ENCODE measurements at regions not wholly inside any gene's neighbourhood (a gene's known extent, or its start where the extent isn't known, plus 50 kb on each side); places are given as distances from the start of the nearest gene placed in this dataset.
"Not testable (repeated sequence)": the region's sequence is repeated elsewhere in the genome, so short reads cannot be mapped to it uniquely, and the experiment has no call there.

GRCh38 chr6:169005166-169005565 lies 248.5 kb downstream of the THBS2 start:
- no peak for DNase-seq

GRCh38 chr6:169000022-169000421 lies 253.6 kb downstream of the THBS2 start:
- DNase-seq: no peak

GRCh38 chr6:168999392-168999791 lies 254.3 kb downstream of the THBS2 start:
- DNase-seq: no peak

GRCh38 chr6:168996356-168996625 lies 257.4 kb downstream of the THBS2 start:
- no peak for DNase-seq

- no peak for DNase-seq
Observed at GRCh38 chr6:168995526-168996355, 257.9 kb downstream of the THBS2 start.

GRCh38 chr6:168994956-168995355 lies 258.7 kb downstream of the THBS2 start:
- DNase-seq: no peak

- DNase-seq: peak; percentile 15
Observed at GRCh38 chr6:168992446-168993144, 261.1 kb downstream of the THBS2 start.

GRCh38 chr6:168991695-168992094 lies 262.0 kb downstream of the THBS2 start:
- not testable (repeated sequence) for DNase-seq

- no peak for DNase-seq
Observed at GRCh38 chr6:168990019-168990751, 263.5 kb downstream of the THBS2 start.

GRCh38 chr6:168989421-168989820 lies 264.2 kb downstream of the THBS2 start:
- no peak for DNase-seq

GRCh38 chr6:168988801-168989200 lies 264.8 kb downstream of the THBS2 start:
- DNase-seq: no peak

- no peak for DNase-seq
Observed at GRCh38 chr6:168988280-168988679, 265.4 kb downstream of the THBS2 start.

- DNase-seq: no peak
Observed at GRCh38 chr6:168985705-168986104, 267.9 kb downstream of the THBS2 start.

- no peak for DNase-seq
Observed at GRCh38 chr6:168983925-168984324, 269.7 kb downstream of the THBS2 start.

GRCh38 chr6:168981187-168981586 lies 272.5 kb downstream of the THBS2 start:
- DNase-seq: no peak

- no peak for DNase-seq
Observed at GRCh38 chr6:168979254-168979653, 274.4 kb downstream of the THBS2 start.

GRCh38 chr6:168972128-168972527 lies 281.5 kb downstream of the THBS2 start:
- no peak for DNase-seq

- no peak for DNase-seq
Observed at GRCh38 chr6:168971549-168971948, 282.1 kb downstream of the THBS2 start.

- no peak for DNase-seq
Observed at GRCh38 chr6:168968801-168969200, 284.8 kb downstream of the THBS2 start.

- no peak for DNase-seq
Observed at GRCh38 chr6:168968228-168968627, 285.4 kb downstream of the THBS2 start.

- DNase-seq: no peak
Observed at GRCh38 chr6:168967281-168967925, 286.2 kb downstream of the THBS2 start.

- DNase-seq: no peak
Observed at GRCh38 chr6:168964138-168964835, 289.4 kb downstream of the THBS2 start.

Measured in right kidney (tissue), 1 donor.